H1 (cell line): ENCODE measurements at regions not wholly inside any gene's neighbourhood (a gene's known extent, or its start where the extent isn't known, plus 50 kb on each side); places are given as distances from the start of the nearest gene placed in this dataset.

ENCODE experiments used
- EGR1 ChIP-seq: IDR thresholded peaks from 2 replicates; pipeline ENCODE4 v1.6.1; 2011; ENCODE audit warnings: low read depth, low read length, borderline replicate concordance
- EP300 ChIP-seq, 2 experiments: IDR thresholded peaks; 1 replicate in 1 of 2; 2 replicates in 1 of 2; pipeline ENCODE4 v1.6.1; 2011 to 2012; ENCODE audit warnings: low read depth in 2 of 2, low read length in 2 of 2, mild to moderate bottlenecking in 2 of 2, borderline replicate concordance in 1 of 2, inconsistent platforms in 1 of 2, moderate library complexity in 1 of 2
- EZH2 ChIP-seq: fragments of 200-600 bp; sonication (generic); IDR thresholded peaks from 2 replicates; pipeline ENCODE4 v1.7.1; 2012; ENCODE audit warnings: low read depth, mild to moderate bottlenecking, moderate library complexity, low read length, inconsistent platforms; ENCODE audit not compliant: severe bottlenecking
- PHF8 ChIP-seq: fragments of 200-600 bp; sonication (generic); conservative IDR thresholded peaks from 2 replicates; pipeline ENCODE4 v1.7.1; 2012; ENCODE audit warnings: low read depth, mild to moderate bottlenecking, inconsistent platforms, low read length, moderate library complexity
- POLR2A ChIP-seq, 2 experiments: IDR thresholded peaks; 1 replicate in 1 of 2; 2 replicates in 1 of 2; pipeline ENCODE4 v1.6.1; 2011; ENCODE audit warnings: low read depth in 2 of 2, low read length in 2 of 2, mild to moderate bottlenecking in 2 of 2; ENCODE audit errors: control extremely low read depth in 1 of 2
- POU5F1 ChIP-seq: IDR thresholded peaks from 2 replicates; pipeline ENCODE4 v1.6.1; 2011; ENCODE audit warnings: low read depth, mild to moderate bottlenecking, low read length, moderate library complexity
- RAD21 ChIP-seq, 2 experiments: IDR thresholded peaks in 1 of 2; conservative IDR thresholded peaks in 1 of 2; 2 replicates each; pipeline ENCODE4 v1.6.1; 2011; ENCODE audit warnings: low read depth in 2 of 2, low read length in 2 of 2, improper control_type of control experiment in 1 of 2, inconsistent platforms in 1 of 2, mild to moderate bottlenecking in 1 of 2, moderate library complexity in 1 of 2
- RFX5 ChIP-seq: IDR thresholded peaks from 2 replicates; pipeline ENCODE4 v1.6.1; 2011; ENCODE audit warnings: low read depth, low read length, improper control_type of control experiment, borderline replicate concordance
- SP4 ChIP-seq: IDR thresholded peaks from 2 replicates; pipeline ENCODE4 v1.6.1; 2012; ENCODE audit warnings: low read length, inconsistent platforms
- SUZ12 ChIP-seq: fragments of 200-600 bp; sonication (generic); IDR thresholded peaks from 2 replicates; pipeline ENCODE4 v1.6.1; 2012; ENCODE audit warnings: mild to moderate bottlenecking, inconsistent platforms, low read length, moderate library complexity, mixed read lengths
- TAF1 ChIP-seq: IDR thresholded peaks from 2 replicates; pipeline ENCODE4 v1.6.1; 2011; ENCODE audit warnings: mild to moderate bottlenecking, low read depth, low read length
- YY1 ChIP-seq: IDR thresholded peaks from 2 replicates; pipeline ENCODE4 v1.6.1; 2011; ENCODE audit warnings: low read depth, mild to moderate bottlenecking, low read length
- TF ChIP-seq, protein P1 (sequence below), 3 experiments: IDR thresholded peaks; 1 replicate in 2 of 3; 2 replicates in 1 of 3; pipeline versions ENCODE4 v1.5.1 to v1.6.1; 2011; ENCODE audit warnings: low read length in 3 of 3, mild to moderate bottlenecking in 3 of 3, inconsistent platforms in 2 of 3, low read depth in 1 of 3, moderate library complexity in 1 of 3; ENCODE audit not compliant: insufficient read depth in 1 of 3; ENCODE audit errors: control extremely low read depth in 1 of 3
- TF ChIP-seq, protein P2 (sequence below): IDR thresholded peaks from 2 replicates; pipeline ENCODE4 v1.6.1; 2012; ENCODE audit warnings: inconsistent platforms

DNA sequence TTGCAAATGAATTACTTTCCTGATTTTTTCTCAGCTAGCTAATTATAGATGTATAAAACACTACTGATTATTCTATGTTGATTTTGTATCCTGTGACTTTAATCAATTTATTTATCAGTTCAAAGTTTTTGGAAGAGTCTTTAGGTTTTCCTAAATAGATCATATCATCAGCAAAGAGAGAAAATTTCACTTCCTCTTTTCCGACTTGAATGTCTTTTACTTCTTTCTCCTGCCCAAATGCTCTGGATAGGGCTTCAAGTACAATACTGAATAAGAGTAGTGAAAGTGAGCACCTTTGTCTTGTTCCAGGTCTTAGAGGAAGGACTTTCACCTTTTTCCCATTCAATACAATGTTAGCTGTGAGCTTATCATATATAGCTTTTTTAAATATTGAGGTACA, 417.9 kb downstream of the PDGFC start:
- no peak for TF ChIP-seq RFX5
- no peak for TF ChIP-seq EP300 (IDR thresholded peaks at IDR 0.05; ENCODE audit: borderline replicate concordance in 1 of 2, low read depth in 2 of 2, low read length in 2 of 2)
- TF ChIP-seq, protein P1, sequence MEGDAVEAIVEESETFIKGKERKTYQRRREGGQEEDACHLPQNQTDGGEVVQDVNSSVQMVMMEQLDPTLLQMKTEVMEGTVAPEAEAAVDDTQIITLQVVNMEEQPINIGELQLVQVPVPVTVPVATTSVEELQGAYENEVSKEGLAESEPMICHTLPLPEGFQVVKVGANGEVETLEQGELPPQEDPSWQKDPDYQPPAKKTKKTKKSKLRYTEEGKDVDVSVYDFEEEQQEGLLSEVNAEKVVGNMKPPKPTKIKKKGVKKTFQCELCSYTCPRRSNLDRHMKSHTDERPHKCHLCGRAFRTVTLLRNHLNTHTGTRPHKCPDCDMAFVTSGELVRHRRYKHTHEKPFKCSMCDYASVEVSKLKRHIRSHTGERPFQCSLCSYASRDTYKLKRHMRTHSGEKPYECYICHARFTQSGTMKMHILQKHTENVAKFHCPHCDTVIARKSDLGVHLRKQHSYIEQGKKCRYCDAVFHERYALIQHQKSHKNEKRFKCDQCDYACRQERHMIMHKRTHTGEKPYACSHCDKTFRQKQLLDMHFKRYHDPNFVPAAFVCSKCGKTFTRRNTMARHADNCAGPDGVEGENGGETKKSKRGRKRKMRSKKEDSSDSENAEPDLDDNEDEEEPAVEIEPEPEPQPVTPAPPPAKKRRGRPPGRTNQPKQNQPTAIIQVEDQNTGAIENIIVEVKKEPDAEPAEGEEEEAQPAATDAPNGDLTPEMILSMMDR (IDR thresholded peaks at IDR 0.05; ENCODE audit: control extremely low read depth in 1 of 3, insufficient read depth in 1 of 3, low read depth in 1 of 3, low read length in 3 of 3): no peak
- no peak for TF ChIP-seq POLR2A (IDR thresholded peaks at IDR 0.05; ENCODE audit: control extremely low read depth in 1 of 2, low read depth in 2 of 2, low read length in 2 of 2)
- TF ChIP-seq EZH2: no peak
- TF ChIP-seq POU5F1: no peak
- TF ChIP-seq SUZ12: no peak
- no peak for TF ChIP-seq RAD21 (IDR thresholded peaks at IDR 0.05 in 1 of 2, conservative IDR thresholded peaks at IDR 0.05 in 1 of 2; ENCODE audit: low read depth in 2 of 2, low read length in 2 of 2)
- TF ChIP-seq, protein P2, sequence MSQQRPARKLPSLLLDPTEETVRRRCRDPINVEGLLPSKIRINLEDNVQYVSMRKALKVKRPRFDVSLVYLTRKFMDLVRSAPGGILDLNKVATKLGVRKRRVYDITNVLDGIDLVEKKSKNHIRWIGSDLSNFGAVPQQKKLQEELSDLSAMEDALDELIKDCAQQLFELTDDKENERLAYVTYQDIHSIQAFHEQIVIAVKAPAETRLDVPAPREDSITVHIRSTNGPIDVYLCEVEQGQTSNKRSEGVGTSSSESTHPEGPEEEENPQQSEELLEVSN: no peak
- no peak for TF ChIP-seq SP4
- TF ChIP-seq YY1: no peak
- no peak for TF ChIP-seq TAF1
- no peak for TF ChIP-seq EGR1
- no peak for TF ChIP-seq PHF8
